Heart right ventricle (tissue), 16 donors: ENCODE measurements at regions not wholly inside any gene's neighbourhood (a gene's known extent, or its start where the extent isn't known, plus 50 kb on each side); places are given as distances from the start of the nearest gene placed in this dataset.
"Not testable (repeated sequence)": the region's sequence is repeated elsewhere in the genome, so short reads cannot be mapped to it uniquely, and the experiment has no call there.

ENCODE experiments used
- ATAC-seq, 8 donors: fragments of 200-7000 bp; cut with Tn5 transposase; one replicate each; pipeline ENCODE4 v1.9.1; 2020; ENCODE audit warnings: mild to moderate bottlenecking in 8 of 8, moderate library complexity in 8 of 8, moderate number of reproducible peaks in 1 of 8
- DNase-seq, 2 donors: peaks; one replicate each; pipeline ENCODE4 v3.0.0-alpha.2; 2020
- H3K27ac ChIP-seq, 10 donors: fragments of 200-600 bp; sonication (generic) in 2 of 10; one replicate each; pipeline versions ENCODE4 v1.5.0 to v1.8.0; 2020 to 2022; ENCODE audit warnings: mild to moderate bottlenecking in 3 of 10
- H3K27me3 ChIP-seq, 7 donors: fragments of 200-600 bp; one replicate each; pipeline ENCODE4 v1.8.0; 2021 to 2022; ENCODE audit warnings: mild to moderate bottlenecking in 2 of 7
- H3K36me3 ChIP-seq, 9 donors: fragments of 200-600 bp; sonication (generic) in 1 of 9; one replicate each; pipeline versions ENCODE4 v1.5.0 to v1.8.0; 2020 to 2022; ENCODE audit warnings: mild to moderate bottlenecking in 2 of 9
- H3K4me1 ChIP-seq, 9 donors: fragments of 200-600 bp; sonication (generic) in 1 of 9; one replicate each; pipeline versions ENCODE4 v1.5.0 to v1.8.0; 2020 to 2022; ENCODE audit warnings: mild to moderate bottlenecking in 4 of 9
- H3K4me3 ChIP-seq, 10 donors: fragments of 200-600 bp; sonication (generic) in 2 of 10; one replicate each; pipeline versions ENCODE4 v1.5.0 to v1.8.0; 2020 to 2022; ENCODE audit warnings: mild to moderate bottlenecking in 7 of 10, moderate library complexity in 2 of 10
- H3K9me3 ChIP-seq, 11 donors: fragments of 200-600 bp in 10 of 11; sonication (generic) in 2 of 11; one replicate each; pipeline versions ENCODE4 v1.5.0 to v1.8.0; 2013 to 2022; ENCODE audit warnings: mild to moderate bottlenecking in 2 of 11, control low read depth in 1 of 11, moderate library complexity in 1 of 11
- WGBS, 2 donors: extraction: QIAGEN DNeasy Blood & Tissue Kit; methylation state at CpG; one replicate each; pipeline ENCODE4 v1.1.7; 2013; ENCODE audit warnings: inconsistent platforms in 1 of 2; 5-methylcytosine and 5-hydroxymethylcytosine counted together
- intact Hi-C, 10 donors: fragments of 100-400 bp; cut with DNase I; formaldehyde crosslinking; loops; one replicate each; pipeline versions ENCODE4 v1.11.1 to v1.14.2; 2022
- TF ChIP-seq, protein P1 (sequence below), 9 donors: fragments of 200-600 bp; sonication (generic) in 2 of 9; IDR thresholded peaks; one replicate each; pipeline versions ENCODE4 v1.5.0 to v1.8.0; 2021 to 2022; ENCODE audit warnings: antibody characterized with exemption in 9 of 9, mild to moderate bottlenecking in 5 of 9, moderate library complexity in 1 of 9
- donor health status: Arrhythmogenic right ventricular cardiomyopathy.
- donor health status: ischemic (EF 13 %, LVEDD 7.1; RV severe dilation, severe dysfunction).
- donor health status: healthy with polysubstance abuse.
- donor health status: DM: no; HTN: yes; CAD: no.
- donor health status: DM: no; HTN: no; CAD: no.
- donor health status: ischemic (EF 25% LVEDD 6.9; RV normal size, moderate dysfunction).
- donor health status: ischemic (EF 25% LVEDD 5.7; RV mildly dilated, moderate dysfunction).
- donor health status: healthy.
- donor health status: DM: yes; HTN: yes; CAD: no.
- donor health status: Ischemic cardiomyopathy.
- donor health status: ischemic (EF 35%, LVEDD 5.7; RV mildly dilated, moderate dysfunction).
- donor health status: nonischemic (EF 11% LVEDD 7.7; RV severe dilation, severe dysfunction).
- donor health status: DM: yes; HTN: yes; CAD: no.
- donor health status: PGD.
- donor health status: ischemic (EF 29% LVEDD 5.4; RV normal size, mild dysfunction).
- donor health status: nonischemic (EF 23%, LVEDD 6.1; RV moderate dilation, normal function).

- Histone ChIP-seq H3K36me3 (no peaks in the 10 kb centered on the region), H3K4me3 (no peak overlapping the region), H3K27ac (no peak overlapping the region), H3K27me3 (no peaks in the 10 kb centered on the region), H3K4me1 (no peaks in the 10 kb centered on the region), H3K9me3 (peaks cover 0 to 28% (median 0%) of the 10 kb centered on the region in 11 donors)
- WGBS, 2 donors = 54 to 57% methylated on average over 3 of the region's 3 CpGs
- TF ChIP-seq, protein P1, sequence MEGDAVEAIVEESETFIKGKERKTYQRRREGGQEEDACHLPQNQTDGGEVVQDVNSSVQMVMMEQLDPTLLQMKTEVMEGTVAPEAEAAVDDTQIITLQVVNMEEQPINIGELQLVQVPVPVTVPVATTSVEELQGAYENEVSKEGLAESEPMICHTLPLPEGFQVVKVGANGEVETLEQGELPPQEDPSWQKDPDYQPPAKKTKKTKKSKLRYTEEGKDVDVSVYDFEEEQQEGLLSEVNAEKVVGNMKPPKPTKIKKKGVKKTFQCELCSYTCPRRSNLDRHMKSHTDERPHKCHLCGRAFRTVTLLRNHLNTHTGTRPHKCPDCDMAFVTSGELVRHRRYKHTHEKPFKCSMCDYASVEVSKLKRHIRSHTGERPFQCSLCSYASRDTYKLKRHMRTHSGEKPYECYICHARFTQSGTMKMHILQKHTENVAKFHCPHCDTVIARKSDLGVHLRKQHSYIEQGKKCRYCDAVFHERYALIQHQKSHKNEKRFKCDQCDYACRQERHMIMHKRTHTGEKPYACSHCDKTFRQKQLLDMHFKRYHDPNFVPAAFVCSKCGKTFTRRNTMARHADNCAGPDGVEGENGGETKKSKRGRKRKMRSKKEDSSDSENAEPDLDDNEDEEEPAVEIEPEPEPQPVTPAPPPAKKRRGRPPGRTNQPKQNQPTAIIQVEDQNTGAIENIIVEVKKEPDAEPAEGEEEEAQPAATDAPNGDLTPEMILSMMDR (IDR thresholded peaks at IDR 0.05) = no peak
- DNase-seq = no peak
- ATAC-seq = no peak
- intact Hi-C loops = no loop called here
Observed at GRCh38 chr5:101531026-101531425, 627.9 kb upstream of the ST8SIA4 start.

GRCh38 chr5:101529094-101529493, 626.0 kb upstream of the ST8SIA4 start:
- intact Hi-C loops, DNase-seq, H3K27ac ChIP-seq, H3K4me3 ChIP-seq, H3K27me3 ChIP-seq, ATAC-seq, H3K4me1 ChIP-seq, H3K36me3 ChIP-seq: not testable (repeated sequence)
- 78 to 85% methylated on average over 8 of the region's 8 CpGs for WGBS, 2 donors
- H3K9me3 ChIP-seq = peaks cover 0 to 19% (median 0%) of the 10 kb centered on the region in 11 donors

GRCh38 chr5:101520417-101520816, 617.3 kb upstream of the ST8SIA4 start:
- TF ChIP-seq, protein P1 (IDR thresholded peaks at IDR 0.05) = no peak
- DNase-seq (no peak), ATAC-seq (no peak)
- intact Hi-C loops = no loop called here
- peaks cover 0 to 31% (median 2%) of the 10 kb centered on the region in 11 donors for H3K9me3 ChIP-seq
- no peak overlapping the region for H3K27ac ChIP-seq
- no peaks in the 10 kb centered on the region for H3K27me3 ChIP-seq
- no peak overlapping the region for H3K4me3 ChIP-seq
- WGBS, 2 donors = 71 to 74% methylated on average over 2 of the region's 2 CpGs
- no peaks in the 10 kb centered on the region for H3K4me1 ChIP-seq
- no peaks in the 10 kb centered on the region for H3K36me3 ChIP-seq

DNA sequence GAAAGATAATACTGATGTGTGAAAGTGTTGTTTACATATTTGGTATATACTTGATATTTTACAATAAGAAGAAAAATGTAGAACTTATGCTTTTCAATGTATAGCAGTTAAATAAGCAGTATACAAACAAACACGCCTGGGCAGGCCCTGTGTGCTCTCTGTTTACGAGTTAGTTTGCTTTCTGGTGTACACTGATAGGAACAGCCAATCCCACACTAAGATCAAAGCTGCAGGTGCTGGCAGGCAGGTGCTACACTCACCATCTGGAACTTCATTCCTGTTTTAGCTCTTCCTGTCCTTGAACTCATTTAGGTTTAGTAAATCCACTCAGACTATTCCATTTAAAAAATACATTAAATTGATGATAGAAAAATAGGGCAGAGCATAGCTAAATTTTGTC, 614.7 kb upstream of the ST8SIA4 start:
- H3K36me3 ChIP-seq = no peaks in the 10 kb centered on the region
- H3K27ac ChIP-seq = no peak overlapping the region
- H3K4me3 ChIP-seq = no peak overlapping the region
- H3K27me3 ChIP-seq = no peaks in the 10 kb centered on the region
- WGBS, 2 donors = 59 to 63% methylated on average over 2 of the region's 2 CpGs
- DNase-seq (no peak), ATAC-seq (no peak)
- intact Hi-C loops = no loop called here
- no peaks in the 10 kb centered on the region for H3K4me1 ChIP-seq
- H3K9me3 ChIP-seq = peaks cover 0 to 43% (median 6%) of the 10 kb centered on the region in 11 donors
- TF ChIP-seq, protein P1 (IDR thresholded peaks at IDR 0.05) = no peak

DNA sequence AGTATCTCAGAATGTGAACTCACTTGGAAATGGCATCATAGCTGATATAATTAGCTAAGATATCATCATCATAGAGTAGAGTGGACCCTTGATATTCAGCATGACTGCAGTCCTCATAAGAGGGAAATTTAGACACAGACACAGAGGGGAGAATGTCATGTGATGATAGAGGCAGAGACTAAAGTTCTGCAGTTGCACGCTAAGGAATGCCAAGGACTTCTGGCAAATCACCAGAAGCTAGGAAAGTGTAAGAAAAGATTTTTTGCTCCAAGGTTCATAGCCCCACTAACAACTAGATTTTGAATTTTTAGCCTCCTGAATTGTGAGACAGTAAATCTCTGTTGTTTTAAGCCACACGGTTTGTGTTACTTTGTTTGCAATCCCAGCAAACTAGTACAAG, 612.6 kb upstream of the ST8SIA4 start:
- DNase-seq = no peak
- Histone ChIP-seq H3K27ac (no peak overlapping the region), H3K36me3 (no peaks in the 10 kb centered on the region), H3K27me3 (no peaks in the 10 kb centered on the region), H3K4me3 (no peak overlapping the region), H3K9me3 (peaks cover 0 to 38% (median 6%) of the 10 kb centered on the region in 11 donors), H3K4me1 (no peaks in the 10 kb centered on the region)
- 67 to 79% methylated on average over 2 of the region's 2 CpGs for WGBS, 2 donors
- intact Hi-C loops = no loop called here
- TF ChIP-seq, protein P1 (IDR thresholded peaks at IDR 0.05) = no peak
- no peak for ATAC-seq
